ENCODE measurements at regions not wholly inside any gene's neighbourhood (a gene's known extent, or its start where the extent isn't known, plus 50 kb on each side); places are given as distances from the start of the nearest gene placed in this dataset.

GRCh38 chr6:169899481-169900145 is 148.2 kb downstream of the ERMARD start:
- DNase-seq: no peak

GRCh38 chr6:169898788-169899480 is 147.5 kb downstream of the ERMARD start:
- no peak for DNase-seq

- no peak for DNase-seq
These were observed 146.4 kb downstream of the ERMARD start for GRCh38 chr6:169897601-169898358.

GRCh38 chr6:169896826-169897456 is 145.5 kb downstream of the ERMARD start:
- no peak for DNase-seq

GRCh38 chr6:169895926-169896761 is 144.7 kb downstream of the ERMARD start:
- no peak for DNase-seq

DNA sequence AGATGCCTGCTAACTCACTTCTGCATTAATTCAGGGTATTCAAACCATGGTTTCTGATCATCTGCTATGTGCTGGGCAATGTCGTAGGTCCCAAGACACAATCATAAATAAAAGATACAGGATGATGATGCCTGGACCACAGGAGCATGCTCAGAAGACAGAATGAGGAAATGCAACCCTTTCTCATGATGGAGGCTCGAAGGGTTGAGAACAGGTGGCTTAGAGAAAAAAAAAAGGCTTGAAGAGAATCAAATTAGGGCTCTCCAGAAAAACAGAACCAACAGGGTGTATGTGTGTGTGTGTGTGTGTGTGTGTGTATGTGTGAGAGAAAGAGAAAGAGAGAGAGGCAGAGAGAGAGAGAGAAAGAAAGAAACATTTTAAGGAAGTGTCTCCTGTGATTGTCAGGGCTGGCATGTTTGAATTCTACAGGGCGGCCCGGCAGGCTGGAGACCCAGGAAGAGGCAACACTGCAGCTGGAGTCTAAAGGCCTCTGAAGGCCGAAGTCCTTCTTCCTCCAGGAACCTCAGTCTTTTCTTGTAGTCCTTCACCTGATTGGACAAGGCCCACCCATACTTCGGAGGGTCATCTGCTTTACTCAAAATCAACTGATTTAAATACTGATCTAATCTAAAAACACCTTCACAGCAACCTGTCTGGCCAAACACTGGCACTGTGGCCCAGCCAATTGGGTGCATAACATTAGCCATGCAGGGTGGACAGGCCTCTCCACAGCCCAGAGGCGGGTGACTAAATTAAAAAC is 143.8 kb downstream of the ERMARD start:
- DNase-seq: no peak

DNA sequence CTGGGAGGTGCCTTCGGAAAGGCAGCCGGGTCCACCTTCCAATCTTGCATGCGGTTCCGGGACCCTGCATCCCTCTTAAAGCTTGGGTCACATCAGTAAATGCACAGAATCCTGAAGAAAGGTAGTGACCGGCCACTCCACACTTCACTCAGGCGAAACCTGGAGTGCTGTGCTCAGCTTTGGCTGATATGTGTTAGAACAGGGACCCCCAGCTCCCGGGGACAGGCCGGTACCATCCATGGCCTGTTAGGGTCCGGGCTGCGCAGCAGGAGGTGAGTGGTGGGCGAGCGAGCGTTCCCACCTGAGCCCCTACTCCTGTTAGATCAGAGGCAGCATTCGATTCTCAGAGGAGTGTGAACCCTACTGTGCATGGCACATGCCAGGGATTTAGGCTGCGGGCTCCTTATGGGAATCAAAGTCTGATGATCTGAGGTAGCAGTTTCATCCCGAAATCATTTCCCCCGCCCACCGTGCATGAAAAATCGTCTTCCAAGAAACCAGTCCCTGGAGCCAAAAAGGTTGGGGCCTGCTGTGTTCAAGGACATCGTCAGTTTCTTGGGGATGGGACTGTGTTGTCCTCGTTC is 143.0 kb downstream of the ERMARD start:
- no peak for DNase-seq

GRCh38 chr6:169893624-169894023 is 142.2 kb downstream of the ERMARD start:
- no peak for DNase-seq

- DNase-seq: no peak
These were observed 140.4 kb downstream of the ERMARD start for GRCh38 chr6:169891846-169892245.

DNA sequence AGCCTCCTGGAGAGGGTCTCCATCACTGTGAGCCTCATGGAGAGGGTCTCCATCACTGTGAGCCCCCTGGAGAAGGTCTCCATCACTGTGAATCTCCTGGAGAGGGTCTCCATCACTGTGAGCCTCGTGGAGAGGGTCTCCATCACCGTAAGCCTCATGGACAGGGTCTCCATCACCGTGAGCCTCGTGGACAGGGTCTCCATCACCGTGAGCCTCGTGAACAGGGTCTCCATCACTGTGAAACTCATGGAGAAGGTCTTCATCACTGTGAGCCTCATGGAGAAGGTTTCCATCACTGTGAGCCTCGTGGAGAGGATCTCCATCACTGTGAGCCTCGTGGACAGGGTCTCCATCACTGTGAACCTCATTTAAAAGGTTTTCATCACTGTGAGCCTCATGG is 140.0 kb downstream of the ERMARD start:
- no peak for DNase-seq

GRCh38 chr6:169890901-169891300 is 139.5 kb downstream of the ERMARD start:
- DNase-seq: no peak

GRCh38 chr6:169890049-169890448 is 138.6 kb downstream of the ERMARD start:
- DNase-seq: no peak

GRCh38 chr6:169887529-169888140 is 136.2 kb downstream of the ERMARD start:
- no peak for DNase-seq

DNA sequence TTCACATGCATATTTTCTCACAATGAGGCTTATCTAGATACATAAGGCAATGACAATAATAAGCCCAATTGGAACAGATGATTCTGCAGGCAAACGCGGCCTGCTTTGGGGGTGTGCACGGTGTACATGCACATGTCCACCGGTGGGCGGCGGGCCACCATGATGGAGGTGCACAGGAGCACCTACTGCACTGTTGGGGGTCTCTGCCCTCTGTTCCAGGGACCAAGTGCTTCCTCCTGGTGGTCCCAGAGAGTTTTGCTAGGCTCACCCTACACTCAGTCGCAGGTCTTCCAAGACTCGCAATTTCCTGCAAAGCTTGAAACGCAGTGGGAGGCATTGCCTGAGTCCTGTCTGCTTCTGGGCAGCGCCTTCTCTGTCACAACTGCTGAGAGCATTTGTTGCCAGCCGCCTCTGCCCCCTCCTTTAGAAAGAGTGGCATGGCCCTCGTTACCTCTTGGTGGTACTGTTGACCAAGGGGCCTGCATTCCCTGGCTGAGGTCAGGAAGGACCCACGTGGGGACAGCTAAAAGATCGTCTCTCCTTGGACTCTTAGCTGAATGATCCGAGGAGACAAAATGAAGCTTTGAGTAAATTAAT is 135.3 kb downstream of the ERMARD start:
- DNase-seq: no peak

DNA sequence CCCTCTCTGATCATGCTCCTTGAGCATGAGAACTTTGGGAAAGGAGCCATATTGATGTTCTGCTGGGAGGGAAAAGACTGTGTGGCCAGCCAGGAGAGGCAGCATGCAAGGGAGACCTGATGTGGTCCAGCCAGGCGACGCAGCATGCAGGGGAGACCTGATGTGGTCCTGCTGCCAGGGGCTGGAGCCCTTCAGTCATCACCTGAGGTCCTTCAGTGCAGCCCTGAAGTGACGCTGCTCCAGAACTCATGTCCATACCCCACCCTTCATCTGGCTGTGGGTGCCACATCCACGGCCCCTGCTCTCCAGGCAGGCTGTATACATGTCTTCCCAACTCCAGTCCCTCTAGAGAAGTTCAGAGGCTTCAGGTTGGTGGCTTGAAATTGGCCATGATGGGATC is 134.4 kb downstream of the ERMARD start:
- DNase-seq: no peak

- DNase-seq: no peak
These were observed 133.7 kb downstream of the ERMARD start for GRCh38 chr6:169885131-169885530.

GRCh38 chr6:169884158-169884557 is 132.7 kb downstream of the ERMARD start:
- DNase-seq: no peak

DNA sequence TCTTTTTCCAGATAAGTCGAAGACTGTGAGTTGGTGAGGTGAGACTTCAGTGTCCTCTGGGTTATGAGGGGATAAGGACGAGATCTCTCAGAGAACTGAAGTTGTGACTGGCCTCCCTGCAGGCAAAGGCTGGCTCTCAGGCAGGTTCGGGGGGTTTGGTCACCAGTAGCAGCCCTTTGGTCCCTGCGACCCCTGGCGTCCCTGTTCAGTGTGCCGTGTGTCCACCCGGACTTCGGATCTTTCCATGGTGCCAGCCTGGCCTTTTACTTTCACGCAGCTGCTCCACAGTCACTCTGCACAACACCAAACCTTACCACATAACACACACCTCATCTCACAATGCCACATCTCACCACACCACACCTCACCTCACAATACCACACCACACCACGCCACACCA is 131.9 kb downstream of the ERMARD start:
- no peak for DNase-seq

GRCh38 chr6:169881976-169882375 is 130.6 kb downstream of the ERMARD start:
- DNase-seq: no peak

GRCh38 chr6:169881398-169881797 is 130.0 kb downstream of the ERMARD start:
- no peak for DNase-seq

DNA sequence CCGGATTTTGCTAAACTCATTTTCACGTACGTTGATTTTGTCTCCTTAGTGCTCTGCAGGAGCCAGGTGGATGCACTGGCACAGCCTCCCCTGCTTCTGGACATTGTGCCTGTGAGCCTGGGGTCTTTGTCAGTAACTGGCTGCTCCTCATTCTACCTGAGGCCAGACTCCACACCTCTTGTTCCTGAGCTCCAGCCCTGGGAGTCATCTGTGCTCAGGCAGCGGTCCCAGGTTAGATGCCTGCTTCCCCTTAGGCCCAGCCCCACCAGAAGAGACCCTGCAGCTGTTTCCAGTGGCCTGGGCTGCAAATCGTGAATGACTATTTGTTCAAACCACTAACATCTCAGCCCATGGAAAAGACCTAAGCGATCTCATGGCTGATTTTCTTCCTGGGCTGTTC is 129.1 kb downstream of the ERMARD start:
- DNase-seq: no peak

All from NK-92 treated with Interleukin-12 subunit alpha and Interleukin-12 subunit beta, amount 100 ng/mL, for 24 hours (cell line).